Cardiac muscle cell (in vitro differentiated cells and primary cell): ENCODE measurements at regions not wholly inside any gene's neighbourhood (a gene's known extent, or its start where the extent isn't known, plus 50 kb on each side); places are given as distances from the start of the nearest gene placed in this dataset.

Experiments used
- DNase-seq, 2 donors: peaks; one replicate each; pipeline versions ENCODE4 v3.0.0 to v3.0.0-alpha.2; 2010 to 2017; ENCODE audit warnings: low read depth in 1 of 2, low spot score in 1 of 2
- H3K27ac ChIP-seq: fragments of 200-600 bp; sonication (generic); 2 replicates; pipeline ENCODE4 v1.5.1; 2016
- H3K27me3 ChIP-seq: fragments of 200-600 bp; sonication (generic); 2 replicates; pipeline ENCODE4 v1.6.0; 2016; ENCODE audit warnings: control low read depth
- H3K36me3 ChIP-seq: fragments of 200-600 bp; sonication (generic); 2 replicates; pipeline ENCODE4 v1.5.1; 2016; ENCODE audit warnings: control low read depth
- H3K4me1 ChIP-seq: fragments of 200-600 bp; sonication (generic); 2 replicates; pipeline ENCODE4 v1.8.1; 2017; ENCODE audit warnings: low read depth, mild to moderate bottlenecking, mixed run types
- H3K4me3 ChIP-seq: fragments of 200-600 bp; sonication (generic); 2 replicates; pipeline ENCODE4 v1.5.1; 2016; ENCODE audit warnings: mild to moderate bottlenecking
- H3K9me3 ChIP-seq: fragments of 200-600 bp; sonication (generic); 2 replicates; pipeline ENCODE4 v1.5.1; 2017; ENCODE audit warnings: low read depth, mild to moderate bottlenecking, control low read depth
- TF ChIP-seq, protein P1 (sequence below): IDR thresholded peaks from 2 replicates; pipeline ENCODE4 v1.5.1; 2012; ENCODE audit warnings: low read depth, mild to moderate bottlenecking, low read length

- Histone ChIP-seq H3K4me1 (no peaks in the 10 kb centered on the region), H3K9me3 (no peaks in the 10 kb centered on the region), H3K27me3 (no peaks in the 10 kb centered on the region), H3K4me3 (no peak overlapping the region), H3K27ac (no peak overlapping the region), H3K36me3 (no peaks in the 10 kb centered on the region)
- TF ChIP-seq, protein P1, sequence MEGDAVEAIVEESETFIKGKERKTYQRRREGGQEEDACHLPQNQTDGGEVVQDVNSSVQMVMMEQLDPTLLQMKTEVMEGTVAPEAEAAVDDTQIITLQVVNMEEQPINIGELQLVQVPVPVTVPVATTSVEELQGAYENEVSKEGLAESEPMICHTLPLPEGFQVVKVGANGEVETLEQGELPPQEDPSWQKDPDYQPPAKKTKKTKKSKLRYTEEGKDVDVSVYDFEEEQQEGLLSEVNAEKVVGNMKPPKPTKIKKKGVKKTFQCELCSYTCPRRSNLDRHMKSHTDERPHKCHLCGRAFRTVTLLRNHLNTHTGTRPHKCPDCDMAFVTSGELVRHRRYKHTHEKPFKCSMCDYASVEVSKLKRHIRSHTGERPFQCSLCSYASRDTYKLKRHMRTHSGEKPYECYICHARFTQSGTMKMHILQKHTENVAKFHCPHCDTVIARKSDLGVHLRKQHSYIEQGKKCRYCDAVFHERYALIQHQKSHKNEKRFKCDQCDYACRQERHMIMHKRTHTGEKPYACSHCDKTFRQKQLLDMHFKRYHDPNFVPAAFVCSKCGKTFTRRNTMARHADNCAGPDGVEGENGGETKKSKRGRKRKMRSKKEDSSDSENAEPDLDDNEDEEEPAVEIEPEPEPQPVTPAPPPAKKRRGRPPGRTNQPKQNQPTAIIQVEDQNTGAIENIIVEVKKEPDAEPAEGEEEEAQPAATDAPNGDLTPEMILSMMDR = no peak
- peak in 1 of 2 donors; percentile 43 for DNase-seq
Measured at GRCh38 chr14:80427101-80427500, 215.8 kb upstream of the DIO2 start.

DNA sequence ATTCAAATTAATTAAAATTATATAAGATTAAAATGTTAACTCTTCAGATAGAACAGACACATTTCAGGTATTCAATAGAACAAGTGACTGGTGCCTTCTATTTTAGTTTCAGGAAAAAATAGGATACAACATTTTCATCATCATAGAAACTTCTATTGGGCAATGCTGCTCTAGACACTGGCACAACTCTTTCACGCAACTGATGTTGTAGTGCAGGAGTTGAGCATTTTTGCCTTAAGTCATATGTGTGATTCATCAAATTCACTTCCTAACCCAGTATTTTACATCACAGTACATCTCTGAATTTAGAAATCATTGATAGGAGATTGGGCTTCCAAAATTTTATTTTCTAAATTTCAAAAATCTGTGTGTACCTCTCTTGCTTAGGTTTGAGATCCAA lies 215.4 kb upstream of the DIO2 start:
- no peaks in the 10 kb centered on the region for H3K4me1 ChIP-seq
- no peaks in the 10 kb centered on the region for H3K36me3 ChIP-seq
- H3K27me3 ChIP-seq = no peaks in the 10 kb centered on the region
- no peak overlapping the region for H3K4me3 ChIP-seq
- DNase-seq = peak in 1 of 2 donors; percentile 60
- no peak overlapping the region for H3K27ac ChIP-seq
- no peaks in the 10 kb centered on the region for H3K9me3 ChIP-seq
- TF ChIP-seq, protein P1 = no peak

- H3K36me3 ChIP-seq = no peaks in the 10 kb centered on the region
- H3K4me3 ChIP-seq = no peak overlapping the region
- TF ChIP-seq, protein P1 = no peak
- peak in 1 of 2 donors; percentile 91 for DNase-seq
- no peaks in the 10 kb centered on the region for H3K27me3 ChIP-seq
- no peak overlapping the region for H3K27ac ChIP-seq
- no peaks in the 10 kb centered on the region for H3K4me1 ChIP-seq
- H3K9me3 ChIP-seq = no peaks in the 10 kb centered on the region
Measured at GRCh38 chr14:80425686-80426085, 214.4 kb upstream of the DIO2 start.

DNA sequence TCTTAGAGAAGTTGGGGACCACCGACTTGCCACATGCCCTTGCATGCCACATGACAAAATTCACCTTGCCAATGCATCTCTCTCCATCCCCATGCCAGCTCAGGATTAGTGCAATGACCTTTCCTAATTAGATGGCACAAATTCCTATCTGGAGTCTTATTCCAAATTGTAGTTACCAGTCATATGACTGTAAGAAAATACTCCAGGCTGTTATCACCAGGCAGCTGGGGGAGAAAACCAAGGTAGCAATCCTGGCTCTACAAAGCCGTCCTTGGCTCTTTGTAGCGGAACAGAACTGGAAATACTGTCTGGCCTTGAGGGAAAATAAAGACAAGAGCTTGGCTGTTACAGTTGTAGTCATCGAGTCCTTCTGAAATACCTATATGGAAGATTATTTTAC lies 208.5 kb upstream of the DIO2 start:
- no peaks in the 10 kb centered on the region for H3K9me3 ChIP-seq
- H3K27me3 ChIP-seq = no peaks in the 10 kb centered on the region
- H3K36me3 ChIP-seq = no peaks in the 10 kb centered on the region
- TF ChIP-seq, protein P1 = no peak
- no peaks in the 10 kb centered on the region for H3K4me1 ChIP-seq
- H3K4me3 ChIP-seq = no peak overlapping the region
- DNase-seq = no peak
- H3K27ac ChIP-seq = no peak overlapping the region

GRCh38 chr14:80419345-80419744 lies 208.0 kb upstream of the DIO2 start:
- TF ChIP-seq, protein P1 = no peak

GRCh38 chr14:80415636-80416035 lies 204.3 kb upstream of the DIO2 start:
- DNase-seq = no peak
- Histone ChIP-seq H3K27me3 (no peaks in the 10 kb centered on the region), H3K4me3 (no peak overlapping the region), H3K4me1 (no peaks in the 10 kb centered on the region), H3K27ac (no peak overlapping the region), H3K36me3 (no peaks in the 10 kb centered on the region), H3K9me3 (no peaks in the 10 kb centered on the region)
- TF ChIP-seq, protein P1 = no peak

More at GRCh38 chr14:80419345-80419744, 208.0 kb upstream of the DIO2 start:
- H3K9me3 ChIP-seq = no peaks in the 10 kb centered on the region
- no peaks in the 10 kb centered on the region for H3K4me1 ChIP-seq
- no peak for DNase-seq
- H3K27me3 ChIP-seq = no peaks in the 10 kb centered on the region
- H3K4me3 ChIP-seq = no peak overlapping the region
- no peaks in the 10 kb centered on the region for H3K36me3 ChIP-seq
- no peak overlapping the region for H3K27ac ChIP-seq
